ENCODE measurements at regions not wholly inside any gene's neighbourhood (a gene's known extent, or its start where the extent isn't known, plus 50 kb on each side); places are given as distances from the start of the nearest gene placed in this dataset.

DNA sequence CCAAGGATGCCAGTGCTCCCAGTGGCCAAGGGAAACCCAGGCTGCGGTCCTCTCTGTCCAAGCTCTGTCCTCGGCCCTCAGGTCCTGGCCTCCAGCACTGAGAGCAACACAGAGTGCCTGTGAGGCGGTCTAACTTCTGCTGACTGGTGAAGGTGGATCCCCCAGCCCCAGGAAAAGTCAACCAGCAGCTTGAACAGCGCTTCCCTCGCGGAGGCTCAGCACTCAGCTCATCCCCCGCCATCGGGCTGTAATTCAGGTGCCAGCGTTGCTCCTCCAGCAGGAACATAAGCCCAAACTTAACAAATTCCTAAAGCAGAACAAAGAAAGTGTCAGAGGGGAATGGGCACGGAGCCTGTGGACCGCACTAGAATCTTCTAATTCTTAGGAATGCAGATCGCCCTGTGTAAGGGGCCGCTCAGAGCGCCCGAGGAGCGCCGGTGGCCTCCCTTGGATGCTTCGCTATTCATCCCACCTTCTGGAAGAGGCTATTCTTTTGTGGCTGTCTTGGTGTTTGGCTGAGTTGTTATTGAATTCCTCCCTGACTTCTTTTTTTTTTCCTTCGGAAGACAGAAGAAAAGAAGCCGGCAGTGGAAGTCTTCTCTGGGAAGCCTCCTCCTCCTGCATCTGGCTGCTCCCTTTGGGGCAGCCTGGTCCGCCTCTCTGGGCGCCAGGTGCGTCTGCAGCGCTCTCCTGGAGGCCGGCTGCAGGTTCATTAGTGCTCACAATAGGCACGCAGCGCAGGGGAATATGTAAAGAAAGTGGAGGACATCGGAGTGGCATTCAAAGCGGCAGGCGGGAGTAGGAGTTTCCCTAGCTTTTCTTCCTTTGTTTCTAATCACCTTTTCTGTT is 905.6 kb downstream of the TSN start:
- no peaks in the 10 kb centered on the region for H3K9me3 ChIP-seq (ENCODE audit: low read length)
- no peak overlapping the region for H2AFZ ChIP-seq (ENCODE audit: low read length)
- no peaks in the 10 kb centered on the region for H4K20me1 ChIP-seq (ENCODE audit: insufficient read depth, low read depth, low read length)
- no peak for DNase-seq
- no peaks in the 10 kb centered on the region for H3K79me2 ChIP-seq (ENCODE audit: low read length)
- H3K4me2 ChIP-seq (ENCODE audit: low read depth, low read length, poor library complexity, severe bottlenecking): no peak overlapping the region
- no peaks in the 10 kb centered on the region for H3K36me3 ChIP-seq (ENCODE audit: insufficient read depth, low read length)
- no peak overlapping the region for H3K9ac ChIP-seq (ENCODE audit: low read length)
- H3K27me3 ChIP-seq (ENCODE audit: low read length): no peaks in the 10 kb centered on the region
- H3K4me1 ChIP-seq (ENCODE audit: low read length): no peaks in the 10 kb centered on the region
- H3K4me3 ChIP-seq (ENCODE audit: low read length): no peak overlapping the region
- H3K9me2 ChIP-seq (replicated peaks; ENCODE audit: insufficient read depth, low read length): no peaks in the 10 kb centered on the region
- no peak overlapping the region for H3K27ac ChIP-seq (ENCODE audit: low read length)

DNA sequence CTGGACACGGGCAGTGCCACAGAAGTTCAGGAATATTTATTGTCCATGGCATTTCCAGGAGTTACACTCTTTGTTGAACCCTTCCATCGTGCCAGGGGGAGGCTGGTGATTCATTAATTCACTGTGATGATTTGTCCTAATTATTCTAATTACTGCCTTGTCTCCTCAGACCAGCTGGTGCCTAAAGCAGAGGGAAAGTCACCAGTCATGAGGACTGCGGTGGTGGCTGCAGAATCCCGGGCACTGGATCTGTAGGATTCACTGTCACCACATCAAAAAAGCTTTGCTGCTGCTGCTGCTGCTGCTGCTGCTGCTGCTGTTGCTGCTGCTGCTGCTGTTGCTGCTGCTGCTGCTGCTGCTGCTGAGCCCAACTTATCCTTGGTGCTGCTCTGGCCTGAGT is 908.2 kb downstream of the TSN start:
- H3K27ac ChIP-seq (ENCODE audit: low read length): no peak overlapping the region

DNA sequence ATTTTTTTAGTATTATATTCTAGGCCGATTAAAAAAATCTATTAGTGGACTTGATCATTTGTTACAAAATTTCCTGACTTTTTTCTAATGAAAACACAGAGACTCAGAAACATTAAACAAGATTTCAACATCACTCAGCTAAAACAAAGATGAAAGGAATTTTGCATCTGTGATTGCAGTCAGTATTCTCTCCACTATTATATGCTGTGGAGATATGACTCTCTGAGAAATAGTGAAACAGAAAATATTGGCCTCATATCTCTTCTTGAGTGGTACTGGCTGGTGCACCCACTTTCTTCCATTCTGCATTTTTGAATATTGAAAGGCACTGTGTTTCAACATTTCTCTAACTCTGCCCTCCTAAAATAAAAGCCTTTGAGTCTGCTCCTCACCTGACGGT is 914.2 kb downstream of the TSN start:
- Histone ChIP-seq H3K4me3 (ENCODE audit: low read length) (no peak overlapping the region), H3K27ac (ENCODE audit: low read length) (no peak overlapping the region)
- no peak for DNase-seq

More for the DNA sequence above, 908.2 kb downstream of the TSN start:
- H3K9me2 ChIP-seq (replicated peaks; ENCODE audit: insufficient read depth, low read length): no peaks in the 10 kb centered on the region
- H3K27me3 ChIP-seq (ENCODE audit: low read length): no peaks in the 10 kb centered on the region
- no peak overlapping the region for H3K9ac ChIP-seq (ENCODE audit: low read length)
- H2AFZ ChIP-seq (ENCODE audit: low read length): no peak overlapping the region
- H3K4me2 ChIP-seq (ENCODE audit: low read depth, low read length, poor library complexity, severe bottlenecking): no peak overlapping the region
- no peaks in the 10 kb centered on the region for H3K36me3 ChIP-seq (ENCODE audit: insufficient read depth, low read length)
- no peak for DNase-seq
- H4K20me1 ChIP-seq (ENCODE audit: insufficient read depth, low read depth, low read length): no peaks in the 10 kb centered on the region
- H3K9me3 ChIP-seq (ENCODE audit: low read length): no peaks in the 10 kb centered on the region
- H3K79me2 ChIP-seq (ENCODE audit: low read length): no peaks in the 10 kb centered on the region
- no peak overlapping the region for H3K4me3 ChIP-seq (ENCODE audit: low read length)
- no peaks in the 10 kb centered on the region for H3K4me1 ChIP-seq (ENCODE audit: low read length)

DNA sequence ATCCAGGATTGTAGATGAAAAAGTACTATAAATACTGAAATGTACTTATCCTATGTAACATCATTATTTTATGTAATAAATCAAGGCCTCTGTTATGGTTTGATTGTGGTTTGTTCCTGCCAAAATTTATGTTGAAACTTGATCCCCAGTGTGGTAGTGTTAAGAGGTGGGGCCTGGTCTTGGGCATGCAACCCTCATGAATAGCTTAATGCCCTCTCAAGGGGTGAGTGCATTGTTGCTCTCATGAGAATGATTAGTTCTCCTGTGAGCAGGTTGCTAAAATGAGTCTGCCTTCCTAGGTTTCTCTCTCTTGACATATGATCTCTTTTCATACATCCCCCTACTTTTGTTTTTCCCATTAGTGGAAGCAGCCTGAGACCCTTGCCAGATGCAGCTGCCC is 915.4 kb downstream of the TSN start:
- Histone ChIP-seq H2AFZ (ENCODE audit: low read length) (no peak overlapping the region), H3K4me3 (ENCODE audit: low read length) (no peak overlapping the region), H3K9me2 (replicated peaks; ENCODE audit: insufficient read depth, low read length) (no peaks in the 10 kb centered on the region), H3K36me3 (ENCODE audit: insufficient read depth, low read length) (no peaks in the 10 kb centered on the region), H3K9me3 (ENCODE audit: low read length) (no peaks in the 10 kb centered on the region), H3K27ac (ENCODE audit: low read length) (no peak overlapping the region), H3K4me1 (ENCODE audit: low read length) (no peaks in the 10 kb centered on the region), H3K79me2 (ENCODE audit: low read length) (no peaks in the 10 kb centered on the region), H4K20me1 (ENCODE audit: insufficient read depth, low read depth, low read length) (no peaks in the 10 kb centered on the region), H3K27me3 (ENCODE audit: low read length) (no peaks in the 10 kb centered on the region), H3K4me2 (ENCODE audit: low read depth, low read length, poor library complexity, severe bottlenecking) (no peak overlapping the region), H3K9ac (ENCODE audit: low read length) (no peak overlapping the region)
- DNase-seq: no peak

More for the DNA sequence above, 914.2 kb downstream of the TSN start:
- H3K9me3 ChIP-seq (ENCODE audit: low read length): no peaks in the 10 kb centered on the region
- no peak overlapping the region for H3K9ac ChIP-seq (ENCODE audit: low read length)
- no peaks in the 10 kb centered on the region for H3K9me2 ChIP-seq (replicated peaks; ENCODE audit: insufficient read depth, low read length)
- no peaks in the 10 kb centered on the region for H3K36me3 ChIP-seq (ENCODE audit: insufficient read depth, low read length)
- no peaks in the 10 kb centered on the region for H4K20me1 ChIP-seq (ENCODE audit: insufficient read depth, low read depth, low read length)
- H3K79me2 ChIP-seq (ENCODE audit: low read length): no peaks in the 10 kb centered on the region
- H2AFZ ChIP-seq (ENCODE audit: low read length): no peak overlapping the region
- H3K27me3 ChIP-seq (ENCODE audit: low read length): no peaks in the 10 kb centered on the region
- H3K4me2 ChIP-seq (ENCODE audit: low read depth, low read length, poor library complexity, severe bottlenecking): no peak overlapping the region
- H3K4me1 ChIP-seq (ENCODE audit: low read length): no peaks in the 10 kb centered on the region

DNA sequence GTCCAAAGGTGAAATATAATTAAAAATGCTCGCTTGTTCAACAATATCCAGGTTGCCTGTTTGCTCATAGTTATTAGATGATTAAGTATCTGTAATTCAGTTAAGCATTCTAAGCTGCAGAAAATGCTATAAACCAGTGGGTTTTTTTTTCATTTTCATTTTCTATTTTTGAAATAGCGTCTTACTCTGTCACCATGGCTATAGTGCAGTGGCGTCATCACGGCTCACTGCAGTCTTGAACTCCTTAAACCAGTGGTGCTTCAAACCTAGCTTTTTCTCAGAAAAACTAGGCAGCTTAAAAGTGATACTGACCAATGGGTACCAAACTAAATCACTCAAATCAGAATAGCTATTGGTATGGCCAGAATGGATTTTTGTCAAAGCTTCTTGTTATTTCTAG is 925.2 kb downstream of the TSN start:
- Histone ChIP-seq H3K4me2 (ENCODE audit: low read depth, low read length, poor library complexity, severe bottlenecking) (no peak overlapping the region), H4K20me1 (ENCODE audit: insufficient read depth, low read depth, low read length) (no peaks in the 10 kb centered on the region), H3K4me1 (ENCODE audit: low read length) (no peaks in the 10 kb centered on the region), H3K9ac (ENCODE audit: low read length) (no peak overlapping the region), H3K4me3 (ENCODE audit: low read length) (no peak overlapping the region), H3K36me3 (ENCODE audit: insufficient read depth, low read length) (no peaks in the 10 kb centered on the region), H3K9me2 (replicated peaks; ENCODE audit: insufficient read depth, low read length) (no peaks in the 10 kb centered on the region), H2AFZ (ENCODE audit: low read length) (no peak overlapping the region), H3K27ac (ENCODE audit: low read length) (no peak overlapping the region), H3K9me3 (ENCODE audit: low read length) (no peaks in the 10 kb centered on the region), H3K27me3 (ENCODE audit: low read length) (no peaks in the 10 kb centered on the region), H3K79me2 (ENCODE audit: low read length) (no peaks in the 10 kb centered on the region)
- no peak for DNase-seq

DNA sequence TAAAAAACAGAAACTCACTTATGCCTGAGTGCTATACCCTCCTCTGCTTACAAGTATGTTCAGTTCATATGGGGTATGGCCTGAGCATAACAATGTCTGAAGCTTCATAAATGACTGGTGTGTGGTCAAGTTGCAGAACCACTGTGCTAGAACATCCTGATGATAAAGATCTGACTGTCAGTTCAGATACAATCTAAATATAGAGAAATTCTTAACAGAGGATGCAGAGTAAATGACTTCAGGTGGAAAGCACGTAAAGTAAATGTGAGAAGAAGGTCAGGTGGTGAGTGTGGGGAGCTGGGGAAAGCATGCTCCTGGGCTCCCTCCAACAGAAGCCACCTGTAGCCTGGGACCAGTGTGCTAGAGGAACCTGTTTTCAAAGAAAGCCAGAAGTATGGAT is 926.2 kb downstream of the TSN start:
- Histone ChIP-seq H3K9me3 (ENCODE audit: low read length) (no peaks in the 10 kb centered on the region), H3K9ac (ENCODE audit: low read length) (no peak overlapping the region)

DNA sequence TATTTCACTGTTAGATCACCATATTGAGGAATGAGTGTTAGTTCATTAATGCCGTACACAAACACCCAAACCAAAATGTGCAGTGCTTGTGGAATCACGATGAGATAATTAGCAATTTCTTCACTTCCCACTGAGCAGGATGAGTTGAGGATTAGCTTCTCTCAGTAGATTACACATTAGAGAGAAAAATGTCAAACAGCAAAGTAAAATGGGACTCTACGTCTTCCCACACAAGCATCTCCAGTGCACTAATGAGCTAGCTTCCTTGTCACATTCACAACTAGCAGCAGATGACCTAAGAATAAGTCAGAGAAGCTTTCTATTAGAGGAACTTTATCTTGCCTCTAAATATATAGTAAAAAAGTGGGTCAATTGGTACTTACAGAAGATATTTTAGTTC is 926.9 kb downstream of the TSN start:
- no peaks in the 10 kb centered on the region for H3K36me3 ChIP-seq (ENCODE audit: insufficient read depth, low read length)
- no peak overlapping the region for H3K9ac ChIP-seq (ENCODE audit: low read length)
- H3K4me3 ChIP-seq (ENCODE audit: low read length): no peak overlapping the region

More for the DNA sequence above, 926.2 kb downstream of the TSN start:
- H3K27me3 ChIP-seq (ENCODE audit: low read length): no peaks in the 10 kb centered on the region
- H3K9me2 ChIP-seq (replicated peaks; ENCODE audit: insufficient read depth, low read length): no peaks in the 10 kb centered on the region
- no peak overlapping the region for H2AFZ ChIP-seq (ENCODE audit: low read length)
- no peaks in the 10 kb centered on the region for H4K20me1 ChIP-seq (ENCODE audit: insufficient read depth, low read depth, low read length)
- no peaks in the 10 kb centered on the region for H3K79me2 ChIP-seq (ENCODE audit: low read length)
- no peak overlapping the region for H3K4me3 ChIP-seq (ENCODE audit: low read length)
- no peak for DNase-seq
- no peak overlapping the region for H3K27ac ChIP-seq (ENCODE audit: low read length)
- no peak overlapping the region for H3K4me2 ChIP-seq (ENCODE audit: low read depth, low read length, poor library complexity, severe bottlenecking)
- no peaks in the 10 kb centered on the region for H3K36me3 ChIP-seq (ENCODE audit: insufficient read depth, low read length)
- no peaks in the 10 kb centered on the region for H3K4me1 ChIP-seq (ENCODE audit: low read length)

DNA sequence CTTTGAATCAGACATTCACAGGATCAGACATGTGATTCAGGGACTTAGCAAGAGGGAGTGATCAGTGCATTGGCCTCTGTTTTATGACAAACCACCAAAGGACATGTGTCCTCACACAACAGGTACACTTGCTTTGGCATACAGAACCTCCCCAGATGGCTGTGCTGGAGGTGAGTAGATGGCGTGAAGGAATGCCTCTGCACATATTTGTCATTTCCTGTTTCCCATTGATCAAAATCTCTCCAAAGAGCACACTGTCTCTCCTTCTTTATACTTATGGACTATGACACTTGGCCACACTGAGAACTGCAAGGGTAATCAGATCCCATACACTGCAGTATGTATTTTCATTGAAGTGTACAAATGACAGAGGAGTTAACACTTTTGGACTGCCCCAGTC is 927.6 kb downstream of the TSN start:
- Histone ChIP-seq H3K36me3 (ENCODE audit: insufficient read depth, low read length) (no peaks in the 10 kb centered on the region), H3K27me3 (ENCODE audit: low read length) (no peaks in the 10 kb centered on the region), H3K9ac (ENCODE audit: low read length) (no peak overlapping the region), H3K27ac (ENCODE audit: low read length) (no peak overlapping the region), H2AFZ (ENCODE audit: low read length) (no peak overlapping the region), H3K4me1 (ENCODE audit: low read length) (no peaks in the 10 kb centered on the region), H4K20me1 (ENCODE audit: insufficient read depth, low read depth, low read length) (no peaks in the 10 kb centered on the region), H3K9me2 (replicated peaks; ENCODE audit: insufficient read depth, low read length) (no peaks in the 10 kb centered on the region), H3K4me2 (ENCODE audit: low read depth, low read length, poor library complexity, severe bottlenecking) (no peak overlapping the region), H3K4me3 (ENCODE audit: low read length) (no peak overlapping the region), H3K9me3 (ENCODE audit: low read length) (no peaks in the 10 kb centered on the region), H3K79me2 (ENCODE audit: low read length) (no peaks in the 10 kb centered on the region)
- DNase-seq: no peak

More for the DNA sequence above, 926.9 kb downstream of the TSN start:
- Histone ChIP-seq H3K9me2 (replicated peaks; ENCODE audit: insufficient read depth, low read length) (no peaks in the 10 kb centered on the region), H3K27ac (ENCODE audit: low read length) (no peak overlapping the region), H2AFZ (ENCODE audit: low read length) (no peak overlapping the region), H3K9me3 (ENCODE audit: low read length) (no peaks in the 10 kb centered on the region), H3K4me2 (ENCODE audit: low read depth, low read length, poor library complexity, severe bottlenecking) (no peak overlapping the region), H3K79me2 (ENCODE audit: low read length) (no peaks in the 10 kb centered on the region), H3K27me3 (ENCODE audit: low read length) (no peaks in the 10 kb centered on the region), H4K20me1 (ENCODE audit: insufficient read depth, low read depth, low read length) (no peaks in the 10 kb centered on the region), H3K4me1 (ENCODE audit: low read length) (no peaks in the 10 kb centered on the region)
- DNase-seq: no peak
